ENCODE measurements at regions not wholly inside any gene's neighbourhood (a gene's known extent, or its start where the extent isn't known, plus 50 kb on each side); places are given as distances from the start of the nearest gene placed in this dataset.

DNA sequence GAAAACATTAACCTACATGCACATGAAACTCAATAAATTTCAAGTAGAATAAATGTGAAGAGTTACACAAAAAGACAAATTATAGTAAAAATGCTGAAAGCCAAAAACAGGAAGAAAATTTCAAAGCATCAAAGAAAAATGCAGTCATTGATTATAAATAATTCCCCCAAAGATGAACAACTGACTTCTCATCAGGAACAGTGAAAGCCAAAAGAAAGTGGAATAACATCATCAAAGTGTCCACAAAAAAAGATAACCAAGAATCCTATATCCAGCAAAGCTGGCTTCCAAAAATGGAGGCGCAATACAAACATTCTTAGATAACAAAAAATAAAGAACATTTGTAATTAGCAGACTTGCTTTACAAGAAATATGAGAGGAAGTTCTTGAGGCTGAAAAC lies 161.6 kb downstream of the CMPK2 start:
- CTCF ChIA-PET = no interaction called here

DNA sequence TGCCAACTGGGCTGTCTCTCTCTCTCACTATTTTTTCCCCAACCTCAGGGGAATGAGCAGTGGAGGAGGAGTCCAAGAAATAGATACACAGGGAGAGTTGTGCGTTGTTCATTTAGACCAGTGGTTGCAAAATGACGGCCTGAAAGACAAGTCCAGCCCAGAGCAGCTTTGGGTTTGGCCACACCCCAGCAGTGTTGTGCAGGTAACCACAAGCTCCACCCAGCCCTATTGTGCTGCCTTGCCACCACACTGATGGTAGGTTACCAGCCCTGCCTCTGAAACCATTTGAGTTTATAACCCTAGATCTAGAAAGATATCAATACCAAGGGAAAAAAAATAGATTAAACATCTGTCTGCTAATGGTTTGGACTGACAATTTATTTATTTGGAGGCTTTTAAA lies 144.3 kb downstream of the CMPK2 start:
- H3F3A ChIP-seq (replicated peaks; ENCODE audit: insufficient read depth) = no peaks in the 10 kb centered on the region
- H4K20me1 ChIP-seq (ENCODE audit: insufficient read depth) = no peaks in the 10 kb centered on the region
- POLR2A ChIA-PET = no interaction called here
- no peaks in the 10 kb centered on the region for H3K27me3 ChIP-seq (ENCODE audit: insufficient read depth)
- no peaks in the 10 kb centered on the region for H3K9me2 ChIP-seq
- H3K4me3 ChIP-seq (ENCODE audit: low read depth in 2 of 2, low read length in 1 of 2) = no peak overlapping the region
- H3K27ac ChIP-seq (ENCODE audit: low read depth in 2 of 2, low read length in 1 of 2) = no peak overlapping the region
- CTCF ChIA-PET = interaction anchor here (0.6 kb wide), 1 partner anchor 21 kb away, joined by 4 read pairs; no protein-coding TSS in a partner anchor
- H3K79me2 ChIP-seq (ENCODE audit: insufficient read depth) = no peaks in the 10 kb centered on the region
- 61% methylated on average over 2 of the region's 2 CpGs for whole genome bisulfite sequencing (ENCODE audit: low lambda C conversion rate)
- no peak for DNase-seq
- no peak overlapping the region for H3K9ac ChIP-seq
- no peak overlapping the region for H3K4me2 ChIP-seq
- H3K9me3 ChIP-seq = no peaks in the 10 kb centered on the region
- H2AFZ ChIP-seq (ENCODE audit: low read depth) = no peak overlapping the region
- peaks cover 0 to 8% of the 10 kb centered on the region in 2 experiments; a peak in 2 of 4 replicates for H3K4me1 ChIP-seq (ENCODE audit: control insufficient read depth in 1 of 2, insufficient read depth in 2 of 2, low read depth in 1 of 2, low read length in 1 of 2)
- no peaks in the 10 kb centered on the region for H3K36me3 ChIP-seq (replicated peaks in 1 of 2; ENCODE audit: control insufficient read depth in 1 of 2, insufficient read depth in 2 of 2, low read length in 1 of 2)
- TF ChIP-seq FOSL2 (IDR thresholded peaks at IDR 0.05; ENCODE audit: borderline replicate concordance, low read depth) = no peak
- no peak for TF ChIP-seq RXRA (IDR thresholded peaks at IDR 0.05; ENCODE audit: borderline replicate concordance, low read depth)

More for the DNA sequence above, 161.6 kb downstream of the CMPK2 start:
- Histone ChIP-seq H3K79me2 (ENCODE audit: insufficient read depth) (no peaks in the 10 kb centered on the region), H3K27ac (ENCODE audit: low read depth in 2 of 2, low read length in 1 of 2) (no peak overlapping the region), H3K4me3 (ENCODE audit: low read depth in 2 of 2, low read length in 1 of 2) (no peak overlapping the region), H2AFZ (ENCODE audit: low read depth) (no peak overlapping the region), H3K9me3 (peaks cover 9% of the 10 kb centered on the region; the same call in 1 of the 2 replicates), H3K27me3 (ENCODE audit: insufficient read depth) (no peaks in the 10 kb centered on the region), H3K4me2 (no peak overlapping the region), H3F3A (replicated peaks; ENCODE audit: insufficient read depth) (no peaks in the 10 kb centered on the region), H3K4me1 (ENCODE audit: control insufficient read depth in 1 of 2, insufficient read depth in 2 of 2, low read depth in 1 of 2, low read length in 1 of 2) (no peaks in the 10 kb centered on the region), H4K20me1 (ENCODE audit: insufficient read depth) (no peaks in the 10 kb centered on the region), H3K9ac (no peak overlapping the region), H3K36me3 (replicated peaks in 1 of 2; ENCODE audit: control insufficient read depth in 1 of 2, insufficient read depth in 2 of 2, low read length in 1 of 2) (no peaks in the 10 kb centered on the region), H3K9me2 (no peaks in the 10 kb centered on the region)
- TF ChIP-seq CTCF (IDR thresholded peaks at IDR 0.05) = no peak
- no peak for TF ChIP-seq PBX3 (IDR thresholded peaks at IDR 0.05)
- TF ChIP-seq, protein P1, sequence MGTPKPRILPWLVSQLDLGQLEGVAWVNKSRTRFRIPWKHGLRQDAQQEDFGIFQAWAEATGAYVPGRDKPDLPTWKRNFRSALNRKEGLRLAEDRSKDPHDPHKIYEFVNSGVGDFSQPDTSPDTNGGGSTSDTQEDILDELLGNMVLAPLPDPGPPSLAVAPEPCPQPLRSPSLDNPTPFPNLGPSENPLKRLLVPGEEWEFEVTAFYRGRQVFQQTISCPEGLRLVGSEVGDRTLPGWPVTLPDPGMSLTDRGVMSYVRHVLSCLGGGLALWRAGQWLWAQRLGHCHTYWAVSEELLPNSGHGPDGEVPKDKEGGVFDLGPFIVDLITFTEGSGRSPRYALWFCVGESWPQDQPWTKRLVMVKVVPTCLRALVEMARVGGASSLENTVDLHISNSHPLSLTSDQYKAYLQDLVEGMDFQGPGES (IDR thresholded peaks at IDR 0.05; ENCODE audit: low read depth, low read length) = no peak
- TF ChIP-seq NFIC (IDR thresholded peaks at IDR 0.05; ENCODE audit: borderline replicate concordance) = no peak
- TF ChIP-seq YY1 (IDR thresholded peaks at IDR 0.05; ENCODE audit: low read depth) = no peak
- no peak for TF ChIP-seq RFX5 (IDR thresholded peaks at IDR 0.05; ENCODE audit: low read length)
- POLR2A ChIA-PET = no interaction called here
- WGBS (ENCODE audit: low lambda C conversion rate) = 66% methylated on average over 1 of the region's 1 CpG
- DNase-seq = no peak

Measured in SK-N-SH (cell line).